GM12873 (cell line): ENCODE measurements at regions not wholly inside any gene's neighbourhood (a gene's known extent, or its start where the extent isn't known, plus 50 kb on each side); places are given as distances from the start of the nearest gene placed in this dataset.

Experiments used
- TF ChIP-seq, protein P1 (sequence below): IDR thresholded peaks from 2 replicates; pipeline ENCODE4 v1.5.1; 2012; ENCODE audit warnings: low read depth, mild to moderate bottlenecking, moderate library complexity, low read length, control low read depth; ENCODE audit not compliant: insufficient read depth; ENCODE audit errors: missing control alignments

- TF ChIP-seq, protein P1, sequence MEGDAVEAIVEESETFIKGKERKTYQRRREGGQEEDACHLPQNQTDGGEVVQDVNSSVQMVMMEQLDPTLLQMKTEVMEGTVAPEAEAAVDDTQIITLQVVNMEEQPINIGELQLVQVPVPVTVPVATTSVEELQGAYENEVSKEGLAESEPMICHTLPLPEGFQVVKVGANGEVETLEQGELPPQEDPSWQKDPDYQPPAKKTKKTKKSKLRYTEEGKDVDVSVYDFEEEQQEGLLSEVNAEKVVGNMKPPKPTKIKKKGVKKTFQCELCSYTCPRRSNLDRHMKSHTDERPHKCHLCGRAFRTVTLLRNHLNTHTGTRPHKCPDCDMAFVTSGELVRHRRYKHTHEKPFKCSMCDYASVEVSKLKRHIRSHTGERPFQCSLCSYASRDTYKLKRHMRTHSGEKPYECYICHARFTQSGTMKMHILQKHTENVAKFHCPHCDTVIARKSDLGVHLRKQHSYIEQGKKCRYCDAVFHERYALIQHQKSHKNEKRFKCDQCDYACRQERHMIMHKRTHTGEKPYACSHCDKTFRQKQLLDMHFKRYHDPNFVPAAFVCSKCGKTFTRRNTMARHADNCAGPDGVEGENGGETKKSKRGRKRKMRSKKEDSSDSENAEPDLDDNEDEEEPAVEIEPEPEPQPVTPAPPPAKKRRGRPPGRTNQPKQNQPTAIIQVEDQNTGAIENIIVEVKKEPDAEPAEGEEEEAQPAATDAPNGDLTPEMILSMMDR, result no peak
Observed at GRCh38 chr9:33695856-33696255, 99.5 kb upstream of the PRSS3 start.

- TF ChIP-seq, protein P1, result no peak
Observed at GRCh38 chr9:33697171-33697570, 98.2 kb upstream of the PRSS3 start.

DNA sequence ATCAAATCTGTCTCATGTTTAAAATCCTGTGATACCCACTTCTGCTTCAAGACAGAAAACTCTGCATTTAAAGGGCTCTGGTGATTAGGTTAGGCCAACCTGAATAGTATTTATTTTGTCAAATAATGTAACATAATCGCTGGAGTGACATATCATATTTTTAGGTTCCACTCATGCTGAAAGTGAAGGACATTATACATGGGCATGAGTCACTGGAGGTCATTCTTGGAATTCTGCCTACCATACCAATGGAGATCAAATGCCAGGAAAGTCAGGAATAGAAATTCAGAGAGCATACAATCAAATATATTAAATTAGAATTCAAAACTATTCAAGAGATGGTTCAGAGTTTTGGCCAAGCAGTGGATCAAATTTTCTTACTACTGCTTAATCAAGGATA lies 97.1 kb upstream of the PRSS3 start:
- TF ChIP-seq, protein P1, result no peak

DNA sequence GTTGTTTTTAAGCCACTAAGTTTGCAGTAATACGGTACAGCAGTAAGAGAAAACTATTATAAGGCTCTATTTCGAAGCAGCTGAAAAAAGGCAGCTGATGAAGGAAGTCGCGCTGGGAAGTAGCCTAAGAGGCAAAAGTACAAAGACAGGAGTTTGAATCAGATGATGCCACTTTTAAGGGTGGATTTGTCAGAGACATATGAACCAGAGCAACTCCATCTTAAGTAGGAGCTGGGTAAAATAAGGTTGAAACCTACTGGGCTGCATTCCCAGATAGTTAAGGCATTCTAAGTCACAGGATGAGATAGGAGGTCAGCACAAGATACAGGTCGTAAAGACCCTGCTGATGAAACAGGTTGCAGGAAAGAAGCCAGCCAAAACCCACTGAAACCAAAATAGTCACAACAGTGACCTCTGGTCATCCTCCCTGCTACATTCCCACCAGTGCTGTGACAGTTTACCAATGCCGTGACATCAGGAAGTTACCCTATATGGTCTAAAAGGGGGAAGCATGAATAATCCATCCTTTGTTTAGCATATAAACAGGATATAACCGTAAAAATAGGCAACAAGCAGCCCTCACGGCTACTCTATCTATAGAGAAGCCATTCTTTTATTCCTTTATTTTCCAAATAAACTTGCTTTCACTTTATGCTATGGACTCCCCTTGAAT lies 91.8 kb upstream of the PRSS3 start:
- TF ChIP-seq, protein P1, result no peak

DNA sequence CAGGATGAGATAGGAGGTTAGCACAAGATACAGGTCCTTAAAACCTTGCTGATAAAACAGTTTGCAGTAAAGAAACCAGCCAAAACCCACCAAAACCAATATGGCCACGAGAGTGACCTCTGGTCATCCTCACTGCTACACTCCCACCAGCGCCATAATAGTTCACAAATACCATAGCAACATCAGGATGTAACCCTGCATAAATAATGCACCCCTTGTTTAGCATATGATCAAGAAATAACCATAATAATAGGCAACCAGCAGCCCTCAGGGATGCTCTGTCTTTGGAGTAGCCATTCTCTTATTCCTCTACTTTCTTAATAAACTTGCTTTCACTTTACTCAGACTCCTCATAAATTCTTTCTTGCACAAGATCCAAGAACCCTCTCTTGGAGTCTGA lies 86.9 kb upstream of the PRSS3 start:
- TF ChIP-seq, protein P1, result no peak

DNA sequence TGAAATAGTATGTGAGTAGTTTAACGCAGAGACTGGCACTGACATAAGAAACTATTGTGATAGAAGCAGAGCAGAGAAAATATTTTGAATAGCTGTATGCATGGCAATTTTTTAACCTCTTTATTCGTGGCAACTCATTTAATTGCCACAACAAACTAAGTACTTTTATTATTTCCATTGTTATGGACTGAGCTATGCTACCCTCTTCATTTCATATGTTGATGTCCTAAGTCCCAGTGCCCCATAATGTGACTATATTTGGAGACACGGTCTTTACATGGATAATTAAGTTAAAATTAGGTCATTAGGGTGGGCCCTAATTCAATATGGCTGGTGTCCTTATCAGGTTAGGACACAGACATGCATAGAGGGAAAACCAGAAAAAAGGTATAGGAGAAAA lies 86.1 kb upstream of the PRSS3 start:
- TF ChIP-seq, protein P1, result no peak

DNA sequence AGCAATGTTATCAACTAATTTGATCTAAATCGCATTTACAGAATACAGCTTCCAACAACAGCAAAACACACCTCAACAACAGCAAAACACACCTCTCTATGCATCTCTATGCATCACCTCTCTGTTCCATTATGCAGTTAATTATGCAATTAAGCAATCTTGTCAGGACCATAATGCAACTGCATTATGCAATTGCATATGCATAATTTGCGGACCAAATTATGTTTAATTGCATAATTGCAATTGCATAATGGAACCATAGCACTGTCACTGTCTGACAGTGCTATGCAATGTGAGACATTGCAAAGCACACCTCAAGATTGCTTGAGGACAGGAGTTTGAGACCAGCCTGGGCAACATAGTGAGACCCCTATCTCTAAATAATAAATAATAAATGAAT lies 80.4 kb upstream of the PRSS3 start:
- TF ChIP-seq, protein P1, result no peak

DNA sequence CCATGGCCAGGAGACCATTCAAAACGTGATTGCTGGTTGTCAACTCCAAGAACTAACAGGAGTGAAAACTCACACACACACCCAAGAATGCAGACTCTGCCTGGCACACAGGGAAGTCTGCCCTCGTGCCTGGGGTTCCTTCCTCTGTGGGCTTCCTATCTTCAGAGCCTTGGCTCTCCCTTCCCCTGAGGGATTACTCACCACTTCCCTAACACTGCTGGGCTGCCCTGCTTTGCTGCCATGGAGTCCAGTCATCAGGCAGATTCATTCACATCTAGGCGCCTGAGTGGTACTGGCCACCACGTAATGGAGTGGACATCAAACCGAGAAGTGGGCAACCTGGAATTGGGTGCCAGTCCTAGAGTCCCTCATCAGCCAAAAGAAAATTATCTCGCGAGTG lies 76.4 kb upstream of the PRSS3 start:
- TF ChIP-seq, protein P1, result no peak
